Hepatocyte (in vitro differentiated cells): ENCODE measurements at regions not wholly inside any gene's neighbourhood (a gene's known extent, or its start where the extent isn't known, plus 50 kb on each side); places are given as distances from the start of the nearest gene placed in this dataset.
A peak's percentile ranks its signal among the peaks of the same experiment; 100 is the strongest.

ENCODE experiments used
- DNase-seq: peaks from one replicate; pipeline ENCODE4 v3.0.0-alpha.2; 2016; ENCODE audit warnings: low spot score
- H2AFZ ChIP-seq: fragments of 200-600 bp; sonication (generic); 2 replicates; pipeline ENCODE4 v1.6.0; 2016; ENCODE audit warnings: antibody characterized with exemption, mild to moderate bottlenecking
- H3K27ac ChIP-seq: fragments of 200-600 bp; sonication (generic); 2 replicates; pipeline ENCODE4 v1.5.1; 2016; ENCODE audit warnings: mild to moderate bottlenecking
- H3K27me3 ChIP-seq: fragments of 200-600 bp; sonication (generic); 2 replicates; pipeline ENCODE4 v1.6.1; 2016
- H3K36me3 ChIP-seq: fragments of 200-600 bp; sonication (generic); replicated peaks from 2 replicates; pipeline ENCODE4 v1.5.1; 2016; ENCODE audit warnings: low read depth; ENCODE audit not compliant: insufficient read depth
- H3K4me1 ChIP-seq: fragments of 200-600 bp; sonication (generic); 2 replicates; pipeline ENCODE4 v1.5.1; 2016; ENCODE audit warnings: mild to moderate bottlenecking, moderate library complexity; ENCODE audit not compliant: insufficient read depth
- H3K4me2 ChIP-seq: fragments of 200-600 bp; sonication (generic); 2 replicates; pipeline ENCODE4 v1.6.0; 2016
- H3K4me3 ChIP-seq: fragments of 200-600 bp; sonication (generic); 2 replicates; pipeline ENCODE4 v1.5.1; 2016; ENCODE audit warnings: mild to moderate bottlenecking
- H3K79me2 ChIP-seq: fragments of 200-600 bp; sonication (generic); 2 replicates; pipeline ENCODE4 v1.6.0; 2017; ENCODE audit warnings: mild to moderate bottlenecking
- H3K9me2 ChIP-seq: fragments of 200-600 bp; sonication (generic); replicated peaks from 2 replicates; pipeline ENCODE4 v1.6.0; 2017; ENCODE audit warnings: mild to moderate bottlenecking; ENCODE audit not compliant: insufficient read depth
- H3K9me3 ChIP-seq: fragments of 200-600 bp; sonication (generic); 2 replicates; pipeline ENCODE4 v1.5.1; 2016; ENCODE audit warnings: low read depth, mild to moderate bottlenecking
- H4K20me1 ChIP-seq: fragments of 200-600 bp; sonication (generic); 2 replicates; pipeline ENCODE4 v1.6.0; 2016; ENCODE audit warnings: mild to moderate bottlenecking; ENCODE audit not compliant: insufficient read depth, poor library complexity, severe bottlenecking
- CTCF ChIP-seq: fragments of 200-600 bp; sonication (generic); IDR thresholded peaks from 2 replicates; pipeline ENCODE4 v1.5.1; 2016; ENCODE audit warnings: antibody characterized with exemption, mild to moderate bottlenecking; ENCODE audit not compliant: poor library complexity
- EZH2 ChIP-seq: fragments of 200-600 bp; sonication (generic); IDR thresholded peaks from 2 replicates; pipeline ENCODE4 v1.6.1; 2016; ENCODE audit warnings: antibody characterized with exemption, mild to moderate bottlenecking, borderline replicate concordance
- EZH2phosphoT487 ChIP-seq: fragments of 200-600 bp; sonication (generic); IDR thresholded peaks from one replicate; pipeline ENCODE4 v1.6.1; 2018; ENCODE audit warnings: antibody characterized with exemption, mild to moderate bottlenecking, low read depth, moderate library complexity; ENCODE audit not compliant: unreplicated experiment, severe bottlenecking
- WGBS: methylation state at CpG from one replicate; pipeline ENCODE4 v1.1.6; 2016; ENCODE audit warnings: low lambda C conversion rate; ENCODE audit errors: missing lambda C conversion rate; 5-methylcytosine and 5-hydroxymethylcytosine counted together

- Histone ChIP-seq H3K9me3 (no peaks in the 10 kb centered on the region), H3K79me2 (no peaks in the 10 kb centered on the region), H3K36me3 (no peaks in the 10 kb centered on the region), H3K4me2 (no peak overlapping the region), H3K9me2 (no peaks in the 10 kb centered on the region), H3K4me3 (no peak overlapping the region), H3K4me1 (no peaks in the 10 kb centered on the region), H4K20me1 (no peaks in the 10 kb centered on the region), H3K27me3 (no peaks in the 10 kb centered on the region), H3K27ac (no peak overlapping the region), H2AFZ (no peak overlapping the region)
- no peak for DNase-seq
- 48% methylated on average over 6 of the region's 6 CpGs for whole genome bisulfite sequencing
- no peak for TF ChIP-seq CTCF
- no peak for TF ChIP-seq EZH2phosphoT487
- no peak for TF ChIP-seq EZH2
These were observed 340.8 kb upstream of the PODXL start for GRCh38 chr7:131897016-131897789.

GRCh38 chr7:131896165-131896863, 339.9 kb upstream of the PODXL start:
- H4K20me1 ChIP-seq, result no peaks in the 10 kb centered on the region
- H3K27me3 ChIP-seq, result no peaks in the 10 kb centered on the region
- H3K79me2 ChIP-seq, result no peaks in the 10 kb centered on the region
- no peak for TF ChIP-seq EZH2phosphoT487
- TF ChIP-seq CTCF, result no peak
- TF ChIP-seq EZH2, result no peak
- H3K4me1 ChIP-seq, result no peaks in the 10 kb centered on the region
- H3K36me3 ChIP-seq, result no peaks in the 10 kb centered on the region
- no peak for DNase-seq
- H2AFZ ChIP-seq, result no peak overlapping the region
- no peak overlapping the region for H3K4me3 ChIP-seq
- H3K27ac ChIP-seq, result peak overlapping the region; percentile 54
- H3K9me2 ChIP-seq, result no peaks in the 10 kb centered on the region
- no peaks in the 10 kb centered on the region for H3K9me3 ChIP-seq
- H3K4me2 ChIP-seq, result no peak overlapping the region
- WGBS, result 43% methylated on average over 7 of the region's 7 CpGs

- Histone ChIP-seq H3K36me3 (no peaks in the 10 kb centered on the region), H3K79me2 (no peaks in the 10 kb centered on the region), H3K27ac (peak overlapping the region; percentile 54), H3K4me2 (no peak overlapping the region), H3K9me2 (no peaks in the 10 kb centered on the region), H3K4me1 (no peaks in the 10 kb centered on the region), H4K20me1 (no peaks in the 10 kb centered on the region), H3K27me3 (no peaks in the 10 kb centered on the region), H3K9me3 (no peaks in the 10 kb centered on the region), H2AFZ (no peak overlapping the region), H3K4me3 (no peak overlapping the region)
- peak; percentile 48 for DNase-seq
- TF ChIP-seq EZH2phosphoT487 (no peak), CTCF (no peak), EZH2 (no peak)
- WGBS, result 53% methylated on average over 2 of the region's 2 CpGs
These were observed 339.2 kb upstream of the PODXL start for GRCh38 chr7:131895541-131896164.
